Astrocyte of the cerebellum (primary cell): ENCODE measurements at regions not wholly inside any gene's neighbourhood (a gene's known extent, or its start where the extent isn't known, plus 50 kb on each side); places are given as distances from the start of the nearest gene placed in this dataset.
"Not testable (repeated sequence)": the region's sequence is repeated elsewhere in the genome, so short reads cannot be mapped to it uniquely, and the experiment has no call there.

Experiments
- DNase-seq: peaks from one replicate; pipeline ENCODE4 v3.0.0-alpha.2; 2011; ENCODE audit warnings: low read depth
- H3K4me3 ChIP-seq: 2 replicates; pipeline ENCODE4 v1.5.1; 2011; ENCODE audit warnings: mild to moderate bottlenecking, low read depth, low read length, moderate library complexity
- in situ Hi-C: cut with HindIII; loops from 2 replicates; pipeline ENCODE4 v1.10.0; 2017; ENCODE audit warnings: low sequenced_read_pairs
- TF ChIP-seq, protein P1 (sequence below): IDR thresholded peaks from 2 replicates; pipeline ENCODE4 v1.5.1; 2012; ENCODE audit warnings: low read length, low read depth, moderate library complexity, mild to moderate bottlenecking; ENCODE audit errors: missing control alignments

- in situ Hi-C loops = no loop called here
These were observed 119.6 kb upstream of the NPY start for GRCh38 chr7:24164401-24164800.

DNA sequence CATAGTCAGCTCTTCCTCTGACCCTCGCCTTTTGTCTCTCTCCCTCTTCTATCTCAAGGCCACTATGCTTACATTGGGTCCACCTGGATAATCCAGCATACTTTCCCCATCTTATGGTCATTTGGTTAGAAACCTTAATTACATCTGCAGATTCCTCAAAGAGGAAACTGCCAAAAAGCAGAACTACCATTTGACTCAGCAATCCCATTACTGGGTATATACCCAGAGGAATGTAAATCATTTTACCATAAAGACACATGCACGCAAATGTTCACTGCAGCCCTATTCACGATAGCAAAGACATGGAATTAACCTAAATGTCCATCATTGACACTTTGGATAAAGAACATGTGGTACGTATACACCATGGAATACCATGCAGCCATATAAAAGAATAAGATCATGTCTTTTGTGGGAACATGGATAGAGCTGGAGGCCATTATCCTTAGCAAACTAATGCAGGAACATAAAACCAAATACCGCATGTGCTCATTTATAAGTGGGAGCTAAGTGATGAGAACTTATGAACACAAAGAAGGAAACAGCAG is 114.8 kb upstream of the NPY start:
- in situ Hi-C loops = no loop called here
- no peak overlapping the region for H3K4me3 ChIP-seq
- TF ChIP-seq, protein P1, sequence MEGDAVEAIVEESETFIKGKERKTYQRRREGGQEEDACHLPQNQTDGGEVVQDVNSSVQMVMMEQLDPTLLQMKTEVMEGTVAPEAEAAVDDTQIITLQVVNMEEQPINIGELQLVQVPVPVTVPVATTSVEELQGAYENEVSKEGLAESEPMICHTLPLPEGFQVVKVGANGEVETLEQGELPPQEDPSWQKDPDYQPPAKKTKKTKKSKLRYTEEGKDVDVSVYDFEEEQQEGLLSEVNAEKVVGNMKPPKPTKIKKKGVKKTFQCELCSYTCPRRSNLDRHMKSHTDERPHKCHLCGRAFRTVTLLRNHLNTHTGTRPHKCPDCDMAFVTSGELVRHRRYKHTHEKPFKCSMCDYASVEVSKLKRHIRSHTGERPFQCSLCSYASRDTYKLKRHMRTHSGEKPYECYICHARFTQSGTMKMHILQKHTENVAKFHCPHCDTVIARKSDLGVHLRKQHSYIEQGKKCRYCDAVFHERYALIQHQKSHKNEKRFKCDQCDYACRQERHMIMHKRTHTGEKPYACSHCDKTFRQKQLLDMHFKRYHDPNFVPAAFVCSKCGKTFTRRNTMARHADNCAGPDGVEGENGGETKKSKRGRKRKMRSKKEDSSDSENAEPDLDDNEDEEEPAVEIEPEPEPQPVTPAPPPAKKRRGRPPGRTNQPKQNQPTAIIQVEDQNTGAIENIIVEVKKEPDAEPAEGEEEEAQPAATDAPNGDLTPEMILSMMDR = no peak
- DNase-seq = no peak

More at GRCh38 chr7:24164401-24164800, 119.6 kb upstream of the NPY start:
- DNase-seq = no peak
- TF ChIP-seq, protein P1 = no peak
- no peak overlapping the region for H3K4me3 ChIP-seq

GRCh38 chr7:24171951-24172350 is 112.0 kb upstream of the NPY start:
- in situ Hi-C loops, H3K4me3 ChIP-seq, DNase-seq: not testable (repeated sequence)

- H3K4me3 ChIP-seq = no peak overlapping the region
- no peak for DNase-seq
- in situ Hi-C loops = no loop called here
- TF ChIP-seq, protein P1 = no peak
These were observed 111.1 kb upstream of the NPY start for GRCh38 chr7:24172856-24173255.

DNA sequence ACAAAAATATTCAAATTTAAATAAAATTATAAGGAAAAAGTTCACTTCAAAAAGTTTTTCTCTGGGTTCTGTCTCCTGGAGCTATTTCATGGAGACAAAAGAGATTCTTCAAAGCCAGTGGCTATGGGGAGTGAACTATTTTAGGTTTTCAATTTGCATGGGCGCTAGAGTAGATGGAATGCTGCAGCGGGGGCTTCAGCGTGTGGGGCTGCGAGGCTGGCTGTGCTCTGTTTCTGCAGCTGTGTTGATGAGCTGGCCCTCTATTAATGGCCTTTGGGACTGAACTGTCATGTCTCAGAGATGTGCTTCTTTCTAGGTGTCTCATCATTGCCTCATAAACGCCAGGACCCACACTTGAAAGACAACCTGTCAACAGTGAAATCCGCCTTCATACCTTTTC is 108.4 kb upstream of the NPY start:
- TF ChIP-seq, protein P1 = no peak
- in situ Hi-C loops = no loop called here
- no peak overlapping the region for H3K4me3 ChIP-seq
- DNase-seq = no peak

GRCh38 chr7:24178811-24179570 is 105.0 kb upstream of the NPY start:
- in situ Hi-C loops = no loop called here
- TF ChIP-seq, protein P1 = no peak
- H3K4me3 ChIP-seq = no peak overlapping the region

DNA sequence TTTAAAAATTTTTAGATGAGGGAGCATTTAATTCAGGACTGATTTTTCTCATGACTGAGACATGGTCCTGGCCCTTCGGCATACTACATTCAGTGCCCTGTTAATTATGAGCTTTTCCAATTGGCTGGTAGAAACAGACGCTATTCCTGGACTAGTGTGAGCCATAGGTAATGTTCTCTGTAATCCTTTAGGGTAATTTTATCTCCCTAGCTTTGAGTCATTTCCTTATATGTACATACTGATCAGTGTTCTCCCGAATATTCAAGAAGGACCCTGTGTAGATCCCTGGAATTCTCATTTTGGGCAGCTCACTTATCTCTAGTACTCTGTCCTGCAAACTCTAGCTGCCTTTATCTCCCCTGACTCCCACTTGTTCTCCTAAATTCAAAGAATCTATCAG is 92.6 kb upstream of the NPY start:
- no peak overlapping the region for H3K4me3 ChIP-seq
- in situ Hi-C loops = no loop called here
- no peak for DNase-seq
- TF ChIP-seq, protein P1 = no peak

More at GRCh38 chr7:24178811-24179570, 105.0 kb upstream of the NPY start:
- no peak for DNase-seq
